CD4-positive, alpha-beta T cell treated with Interferon gamma for 1 hour (primary cell): ENCODE measurements at regions not wholly inside any gene's neighbourhood (a gene's known extent, or its start where the extent isn't known, plus 50 kb on each side); places are given as distances from the start of the nearest gene placed in this dataset.
"Not testable (repeated sequence)": the region's sequence is repeated elsewhere in the genome, so short reads cannot be mapped to it uniquely, and the experiment has no call there.

Experiments
- DNase-seq: peaks from one replicate; pipeline ENCODE4 v3.0.0-alpha.2; 2020

- no peak for DNase-seq
These were observed 138.3 kb downstream of the CCDC71L start for GRCh38 chr7:106522696-106523095.

- no peak for DNase-seq
These were observed 139.4 kb downstream of the CCDC71L start for GRCh38 chr7:106521541-106521940.

DNA sequence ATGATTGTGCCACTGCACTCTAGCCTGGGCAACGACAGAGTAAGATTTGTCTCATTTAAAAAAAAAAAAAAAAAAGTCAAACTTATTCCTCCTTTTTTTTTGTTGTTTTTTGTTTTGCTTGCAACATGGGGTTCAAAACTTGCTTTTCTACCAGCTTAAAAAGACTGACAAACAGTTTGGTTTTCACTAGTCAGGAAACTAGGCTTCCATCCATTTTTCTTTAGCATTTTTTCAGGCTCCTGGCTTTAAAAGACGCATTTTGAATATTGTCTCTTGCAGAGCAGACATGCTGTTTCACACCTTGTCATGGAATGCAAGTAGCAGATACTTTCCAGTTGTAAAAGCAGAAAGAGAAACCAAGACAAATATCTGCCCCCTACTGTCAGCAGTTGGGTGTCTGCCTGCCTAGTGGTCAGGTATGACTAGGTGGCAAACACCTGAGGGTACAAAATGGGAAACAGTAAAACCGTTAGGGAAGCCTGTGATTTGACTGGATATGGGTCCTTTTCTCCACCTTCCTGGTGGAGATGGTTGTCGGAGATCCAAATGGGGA lies 139.9 kb downstream of the CCDC71L start:
- no peak for DNase-seq

DNA sequence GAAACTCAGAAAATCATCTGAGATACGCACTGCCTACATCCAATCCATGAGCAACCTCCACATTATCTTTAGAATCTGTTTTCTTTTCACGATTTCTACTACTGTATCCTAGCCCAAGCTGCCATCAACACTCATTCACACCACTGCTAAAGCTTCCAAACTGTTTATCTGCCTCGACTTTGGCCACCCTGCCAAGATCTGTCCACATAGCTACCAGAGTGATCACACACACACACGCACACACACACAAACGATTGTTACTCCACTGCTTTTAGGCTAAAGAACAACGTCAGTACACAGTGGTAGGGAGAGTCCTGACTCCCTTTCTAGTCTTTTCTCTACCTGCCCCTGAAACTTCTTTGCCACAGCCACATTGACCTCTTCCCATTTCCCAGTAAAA lies 142.0 kb downstream of the CCDC71L start:
- DNase-seq: no peak

GRCh38 chr7:106518239-106518638 lies 142.7 kb downstream of the CCDC71L start:
- DNase-seq: no peak

GRCh38 chr7:106517508-106517907 lies 143.4 kb downstream of the CCDC71L start:
- DNase-seq: no peak

DNA sequence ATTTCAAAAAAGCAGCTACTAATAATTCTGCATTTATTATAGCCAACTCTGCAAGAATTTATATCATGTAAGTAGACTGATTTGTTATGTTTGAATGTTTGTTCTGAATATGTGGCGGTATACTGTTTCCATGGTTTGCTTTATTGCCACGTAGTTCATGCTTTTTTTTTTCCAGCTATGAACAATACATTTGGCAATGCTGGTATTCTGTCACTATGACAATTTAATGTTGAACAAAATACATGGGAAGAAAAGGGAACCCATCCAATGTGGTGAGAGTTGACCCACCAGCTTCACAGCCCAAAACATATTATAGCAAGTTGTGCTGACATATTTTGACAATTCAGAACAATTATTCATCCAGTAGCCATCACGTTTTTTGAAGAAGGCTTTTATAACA lies 145.6 kb downstream of the CCDC71L start:
- DNase-seq: no peak

- no peak for DNase-seq
These were observed 146.1 kb downstream of the CCDC71L start for GRCh38 chr7:106514881-106515280.

DNA sequence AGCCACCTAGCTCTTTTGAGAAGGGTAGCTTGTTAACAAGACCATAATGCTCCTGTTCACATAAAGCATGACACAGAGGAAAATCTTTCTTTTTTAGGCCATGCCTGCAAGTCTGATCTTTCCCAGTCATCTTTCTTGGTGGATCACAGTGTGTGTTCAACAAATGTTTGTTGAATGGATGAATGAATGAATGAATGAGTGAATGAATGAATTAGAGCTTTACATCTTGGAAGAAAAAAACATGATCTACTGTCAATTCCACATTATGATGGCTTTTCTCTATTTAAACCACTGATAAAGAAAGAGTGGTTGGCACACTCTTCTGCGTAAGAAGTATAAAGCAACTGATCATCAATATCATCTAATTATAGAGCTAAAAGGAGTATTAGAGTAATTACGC lies 148.7 kb downstream of the CCDC71L start:
- no peak for DNase-seq

GRCh38 chr7:106504645-106505044 lies 156.3 kb downstream of the CCDC71L start:
- no peak for DNase-seq

- DNase-seq: no peak
These were observed 156.8 kb downstream of the CCDC71L start for GRCh38 chr7:106504207-106504606.

- no peak for DNase-seq
These were observed 157.3 kb downstream of the CCDC71L start for GRCh38 chr7:106503626-106504025.

GRCh38 chr7:106501605-106502580 lies 159.1 kb downstream of the CCDC71L start:
- DNase-seq: no peak

DNA sequence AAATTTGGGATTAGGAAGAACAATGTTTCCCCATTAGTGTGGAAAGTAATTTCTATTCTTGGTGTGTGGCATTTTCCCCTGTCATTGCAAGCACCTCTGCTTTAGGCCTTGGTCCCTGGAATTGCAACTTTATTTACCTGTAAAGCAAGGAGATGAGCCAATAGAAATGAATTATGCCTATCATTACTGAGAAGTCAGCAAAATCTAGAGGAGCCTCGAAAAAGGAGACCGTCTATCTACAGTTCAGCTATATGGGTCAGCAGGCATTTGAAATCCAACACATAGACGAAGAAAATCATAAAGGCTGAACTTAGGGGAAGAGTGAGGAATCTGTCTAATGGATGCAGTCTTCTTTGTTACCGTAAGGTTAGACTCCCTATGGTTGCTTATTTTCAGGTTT lies 161.1 kb downstream of the CCDC71L start:
- no peak for DNase-seq

- DNase-seq: not testable (repeated sequence)
These were observed 163.0 kb downstream of the CCDC71L start for GRCh38 chr7:106498005-106498404.

- DNase-seq: no peak
These were observed 167.8 kb downstream of the CCDC71L start for GRCh38 chr7:106493041-106493731.

DNA sequence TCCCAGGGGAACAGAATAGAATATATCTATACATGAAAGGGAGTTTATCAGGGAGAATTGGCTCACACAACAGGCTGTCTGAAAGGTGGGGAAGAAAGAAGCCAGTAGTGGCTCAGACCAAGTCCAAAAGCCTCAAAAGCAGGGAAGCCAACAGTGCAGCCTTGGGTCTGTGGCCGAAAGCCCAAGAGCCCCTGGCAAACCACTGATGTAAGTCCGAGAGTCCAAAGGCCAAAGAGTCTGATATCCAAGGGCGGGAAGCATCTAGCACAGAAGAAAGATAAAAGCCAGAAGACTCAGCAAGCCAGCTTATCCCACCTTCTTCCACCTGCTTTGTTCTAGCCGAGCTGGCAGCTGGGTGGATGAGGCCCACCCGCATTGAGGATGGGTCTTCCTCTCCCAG lies 172.5 kb downstream of the CCDC71L start:
- no peak for DNase-seq

GRCh38 chr7:106487892-106488291 lies 173.1 kb downstream of the CCDC71L start:
- no peak for DNase-seq

DNA sequence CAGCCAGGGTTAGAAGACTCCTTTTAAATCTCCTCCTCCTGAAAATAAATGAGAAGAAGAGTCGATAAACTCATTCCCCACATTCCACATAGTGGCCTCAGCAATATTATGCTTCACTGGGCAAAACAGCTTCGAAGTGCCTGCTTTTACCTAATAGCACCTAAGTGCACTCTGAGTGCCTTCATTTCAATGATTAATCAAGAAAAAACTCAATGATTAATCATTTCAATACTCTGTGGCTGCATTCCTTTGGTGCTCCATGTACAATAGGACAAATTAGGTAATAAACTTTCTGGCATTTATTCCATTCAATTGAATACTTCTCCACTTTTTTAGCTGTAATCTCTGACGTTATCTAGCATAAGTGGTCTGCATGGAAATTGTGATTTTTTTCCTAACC lies 174.6 kb downstream of the CCDC71L start:
- no peak for DNase-seq

GRCh38 chr7:106485919-106486318 lies 175.0 kb downstream of the CCDC71L start:
- no peak for DNase-seq

- DNase-seq: no peak
These were observed 175.9 kb downstream of the CCDC71L start for GRCh38 chr7:106485031-106485551.

GRCh38 chr7:106484562-106484961 lies 176.4 kb downstream of the CCDC71L start:
- DNase-seq: no peak

GRCh38 chr7:106482091-106482490 lies 178.9 kb downstream of the CCDC71L start:
- DNase-seq: no peak

GRCh38 chr7:106480616-106481031 lies 180.3 kb downstream of the CCDC71L start:
- DNase-seq: no peak
